Stomach (tissue), 8 donors: ENCODE measurements at regions not wholly inside any gene's neighbourhood (a gene's known extent, or its start where the extent isn't known, plus 50 kb on each side); places are given as distances from the start of the nearest gene placed in this dataset.
"Not testable (repeated sequence)": the region's sequence is repeated elsewhere in the genome, so short reads cannot be mapped to it uniquely, and the experiment has no call there.

Experiments used
- DNase-seq, 2 donors: peaks; one replicate each; pipeline versions ENCODE4 v3.0.0 to v3.0.0-alpha.2; 2013 to 2019
- H3K27ac ChIP-seq, 5 donors: fragments of 200-600 bp in 4 of 5; sonication (generic) in 4 of 5; one replicate each; pipeline ENCODE4 v1.5.1; 2013 to 2019; ENCODE audit warnings: mild to moderate bottlenecking in 1 of 5, moderate library complexity in 1 of 5
- H3K27me3 ChIP-seq, 3 donors: fragments of 200-600 bp; sonication (generic); one replicate each; pipeline ENCODE4 v1.5.1; 2017 to 2019; ENCODE audit warnings: mixed run types in 1 of 3
- H3K36me3 ChIP-seq, 4 donors: fragments of 200-600 bp; sonication (generic); 1 replicate in 3 of 4; 2 replicates in 1 of 4; pipeline ENCODE4 v1.5.1; 2016 to 2019
- H3K4me1 ChIP-seq, 4 donors: fragments of 200-600 bp; sonication (generic); one replicate each; pipeline ENCODE4 v1.5.1; 2016 to 2019
- H3K4me3 ChIP-seq, 4 donors: fragments of 200-600 bp; sonication (generic) in 3 of 4; one replicate each; pipeline ENCODE4 v1.5.1; 2016 to 2019; ENCODE audit warnings: mild to moderate bottlenecking in 1 of 4
- H3K9me3 ChIP-seq, 4 donors: fragments of 200-600 bp; sonication (generic); one replicate each; pipeline ENCODE4 v1.5.1; 2016 to 2019
- EP300 ChIP-seq: sonication (generic); formaldehyde crosslinking; IDR thresholded peaks from one replicate; pipeline ENCODE4 v1.6.1; 2017; ENCODE audit warnings: antibody characterized with exemption
- POLR2A ChIP-seq, 4 donors: fragments of 450-650 bp; IDR thresholded peaks; one replicate each; pipeline ENCODE4 v1.6.1; 2016; ENCODE audit warnings: antibody characterized with exemption in 4 of 4, control low read depth in 2 of 4, mild to moderate bottlenecking in 1 of 4, moderate library complexity in 1 of 4
- POLR2AphosphoS5 ChIP-seq, 3 donors: sonication (generic); formaldehyde crosslinking; IDR thresholded peaks; one replicate each; pipeline ENCODE4 v1.6.1; 2016; ENCODE audit warnings: antibody characterized with exemption in 3 of 3
- WGBS, 5 donors: extraction: QIAGEN DNeasy Blood & Tissue Kit in 3 of 5; methylation state at CpG; one replicate each; pipeline versions ENCODE4 v1.1.5 to v1.1.7; 2013 to 2018; 5-methylcytosine and 5-hydroxymethylcytosine counted together
- intact Hi-C: fragments of 100-400 bp; cut with DNase I; formaldehyde crosslinking; loops from one replicate; pipeline ENCODE4 v1.15.1; 2023; ENCODE audit warnings: low total_unique reads
- TF ChIP-seq, protein P1 (sequence below), 7 experiments: fragments of 450-650 bp in 4 of 7; fragments of 200-600 bp in 3 of 7; sonication (generic) in 3 of 7; IDR thresholded peaks; one replicate each; pipeline ENCODE4 v1.5.1; 2016 to 2019; ENCODE audit warnings: antibody characterized with exemption in 7 of 7, control low read depth in 2 of 7, mild to moderate bottlenecking in 1 of 7
- donor health status: healthy with polysubstance abuse.
- donor health status: Bipolar disorder and iron deficiency.
- donor health status: healthy.

DNA sequence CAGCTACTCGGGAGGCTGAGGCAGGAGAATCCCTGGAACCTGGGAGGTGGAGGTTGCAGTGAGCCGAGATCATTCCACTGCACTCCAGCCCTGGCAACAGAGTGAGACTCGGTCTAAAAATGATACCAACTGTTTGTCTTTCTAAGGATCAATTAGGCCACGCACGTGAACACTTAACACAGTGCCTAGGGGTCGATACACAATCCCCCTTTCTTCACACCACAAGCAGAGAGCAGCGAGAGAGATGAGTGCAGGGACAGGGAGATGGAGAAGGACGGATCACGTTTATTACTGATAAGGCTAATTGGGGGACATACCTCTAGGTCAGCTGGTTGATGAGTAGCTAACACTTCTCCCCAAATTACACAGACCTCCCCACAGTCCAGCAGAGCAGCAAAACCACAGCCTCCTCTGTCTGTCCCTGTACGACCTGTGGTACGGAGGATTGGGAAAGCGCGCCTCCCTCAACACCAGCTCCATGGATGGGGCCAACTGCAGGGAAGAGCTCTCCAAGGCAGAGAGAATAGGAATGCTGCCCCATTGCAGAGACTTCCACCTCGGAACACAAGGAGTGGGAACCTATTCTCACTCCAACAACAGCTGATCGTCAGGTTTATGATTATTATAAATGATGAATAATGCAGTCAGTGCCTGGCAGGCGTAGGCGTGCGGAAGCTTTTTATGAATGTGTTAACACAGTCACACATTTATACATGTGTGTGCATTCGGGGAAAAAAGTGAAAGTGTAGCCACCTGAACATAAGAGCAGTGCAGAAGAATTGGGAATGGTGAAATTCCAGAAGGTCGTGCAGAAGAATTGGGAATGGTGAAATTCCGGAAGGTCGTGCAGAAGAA lies 155.1 kb downstream of the C16orf95 start:
- no peak for DNase-seq
- H3K9me3 ChIP-seq, result no peaks in the 10 kb centered on the region
- TF ChIP-seq EP300 (no peak), POLR2A (IDR thresholded peaks at IDR 0.05) (no peak), POLR2AphosphoS5 (IDR thresholded peaks at IDR 0.05) (no peak)
- TF ChIP-seq, protein P1, sequence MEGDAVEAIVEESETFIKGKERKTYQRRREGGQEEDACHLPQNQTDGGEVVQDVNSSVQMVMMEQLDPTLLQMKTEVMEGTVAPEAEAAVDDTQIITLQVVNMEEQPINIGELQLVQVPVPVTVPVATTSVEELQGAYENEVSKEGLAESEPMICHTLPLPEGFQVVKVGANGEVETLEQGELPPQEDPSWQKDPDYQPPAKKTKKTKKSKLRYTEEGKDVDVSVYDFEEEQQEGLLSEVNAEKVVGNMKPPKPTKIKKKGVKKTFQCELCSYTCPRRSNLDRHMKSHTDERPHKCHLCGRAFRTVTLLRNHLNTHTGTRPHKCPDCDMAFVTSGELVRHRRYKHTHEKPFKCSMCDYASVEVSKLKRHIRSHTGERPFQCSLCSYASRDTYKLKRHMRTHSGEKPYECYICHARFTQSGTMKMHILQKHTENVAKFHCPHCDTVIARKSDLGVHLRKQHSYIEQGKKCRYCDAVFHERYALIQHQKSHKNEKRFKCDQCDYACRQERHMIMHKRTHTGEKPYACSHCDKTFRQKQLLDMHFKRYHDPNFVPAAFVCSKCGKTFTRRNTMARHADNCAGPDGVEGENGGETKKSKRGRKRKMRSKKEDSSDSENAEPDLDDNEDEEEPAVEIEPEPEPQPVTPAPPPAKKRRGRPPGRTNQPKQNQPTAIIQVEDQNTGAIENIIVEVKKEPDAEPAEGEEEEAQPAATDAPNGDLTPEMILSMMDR (IDR thresholded peaks at IDR 0.05), result no peak
- H3K4me1 ChIP-seq, result no peaks in the 10 kb centered on the region
- intact Hi-C loops, result no loop called here
- H3K27ac ChIP-seq, result no peak overlapping the region
- H3K36me3 ChIP-seq, result no peaks in the 10 kb centered on the region
- H3K27me3 ChIP-seq, result peaks cover 0 to 27% (median 0%) of the 10 kb centered on the region in 3 donors
- H3K4me3 ChIP-seq, result no peak overlapping the region
- 74 to 76% (median 75%) methylated on average over 22 of the region's 22 CpGs for WGBS, 5 donors

DNA sequence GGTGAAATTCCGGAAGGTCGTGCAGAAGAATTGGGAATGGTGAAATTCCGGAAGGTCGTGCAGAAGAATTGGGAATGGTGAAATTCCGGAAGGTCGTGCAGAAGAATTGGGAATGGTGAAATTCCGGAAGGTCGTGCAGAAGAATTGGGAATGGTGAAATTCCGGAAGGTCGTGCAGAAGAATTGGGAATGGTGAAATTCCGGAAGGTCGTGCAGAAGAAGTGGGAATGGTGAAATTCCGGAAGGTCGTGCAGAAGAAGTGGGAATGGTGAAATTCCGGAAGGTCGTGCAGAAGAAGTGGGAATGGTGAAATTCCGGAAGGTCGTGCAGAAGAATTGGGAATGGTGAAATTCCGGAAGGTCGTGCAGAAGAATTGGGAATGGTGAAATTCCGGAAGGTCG lies 154.4 kb downstream of the C16orf95 start:
- WGBS, 5 donors, result 92 to 98% (median 96%) methylated on average over 9 to 16 of the region's 22 CpGs
- intact Hi-C loops, result not testable (repeated sequence)

DNA sequence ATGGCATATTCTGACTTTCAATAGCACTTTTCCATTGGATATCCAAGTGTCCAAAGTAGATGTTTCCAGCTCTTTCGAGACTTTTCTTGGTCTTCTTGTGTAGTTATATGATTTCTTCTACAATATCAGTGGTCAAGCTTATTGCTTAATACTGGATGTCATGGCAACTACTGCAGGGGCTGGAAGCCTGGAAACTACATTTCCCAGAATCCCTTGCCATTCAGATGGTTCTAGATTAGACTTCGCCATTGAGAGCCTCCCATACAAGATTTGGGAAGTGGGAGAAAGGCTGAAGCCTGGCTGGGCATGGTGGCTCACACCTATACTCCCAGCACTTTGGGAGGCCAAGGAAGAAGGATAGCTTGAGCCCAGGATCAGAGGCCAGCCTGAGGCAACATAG lies 153.6 kb downstream of the C16orf95 start:
- WGBS, 5 donors, result 73 to 91% (median 83%) methylated on average over 2 of the region's 2 CpGs

More for the DNA sequence above, 154.4 kb downstream of the C16orf95 start:
- not testable (repeated sequence) for H3K27ac ChIP-seq, H3K9me3 ChIP-seq, H3K36me3 ChIP-seq, DNase-seq, H3K4me3 ChIP-seq, H3K4me1 ChIP-seq
- peaks cover 0 to 27% (median 0%) of the 10 kb centered on the region in 3 donors for H3K27me3 ChIP-seq

DNA sequence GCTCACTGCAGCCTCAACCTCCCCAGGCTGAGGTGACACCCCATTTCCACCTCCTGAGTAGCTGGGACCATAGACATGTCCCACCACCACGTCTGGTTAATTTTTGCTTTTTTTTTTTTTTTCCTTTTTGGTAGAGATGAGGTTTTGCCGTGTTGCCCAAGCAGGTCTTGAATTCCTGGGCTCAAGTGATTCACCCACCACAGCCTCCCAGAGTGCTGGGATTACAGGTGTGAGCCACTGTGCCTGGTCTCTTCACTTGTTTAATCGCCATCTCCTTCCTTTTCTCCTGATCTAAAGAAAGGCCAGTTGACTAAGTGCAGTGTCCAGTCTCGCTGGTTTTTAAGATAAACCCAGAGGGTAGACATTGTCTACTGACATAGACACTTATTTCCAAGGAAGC lies 152.0 kb downstream of the C16orf95 start:
- Histone ChIP-seq H3K27me3 (peaks cover 0 to 23% (median 0%) of the 10 kb centered on the region in 3 donors), H3K4me3 (no peak overlapping the region), H3K9me3 (peaks cover 0 to 5% (median 0%) of the 10 kb centered on the region in 4 donors), H3K36me3 (no peaks in the 10 kb centered on the region), H3K27ac (no peak overlapping the region), H3K4me1 (no peaks in the 10 kb centered on the region)
- WGBS, 5 donors, result 72 to 90% (median 77%) methylated on average over 4 of the region's 4 CpGs
- intact Hi-C loops, result no loop called here
- no peak for TF ChIP-seq POLR2AphosphoS5 (IDR thresholded peaks at IDR 0.05)
- no peak for TF ChIP-seq EP300
- TF ChIP-seq, protein P1 (IDR thresholded peaks at IDR 0.05), result no peak
- no peak for TF ChIP-seq POLR2A (IDR thresholded peaks at IDR 0.05)
- no peak for DNase-seq

More for the DNA sequence above, 153.6 kb downstream of the C16orf95 start:
- TF ChIP-seq, protein P1 (IDR thresholded peaks at IDR 0.05), result no peak
- TF ChIP-seq POLR2AphosphoS5 (IDR thresholded peaks at IDR 0.05) (no peak), POLR2A (IDR thresholded peaks at IDR 0.05) (no peak), EP300 (no peak)
- Histone ChIP-seq H3K27me3 (peaks cover 0 to 27% (median 0%) of the 10 kb centered on the region in 3 donors), H3K9me3 (peaks cover 0 to 5% (median 0%) of the 10 kb centered on the region in 4 donors), H3K4me3 (no peak overlapping the region), H3K36me3 (no peaks in the 10 kb centered on the region), H3K27ac (no peak overlapping the region), H3K4me1 (no peaks in the 10 kb centered on the region)
- intact Hi-C loops, result no loop called here
- no peak for DNase-seq

DNA sequence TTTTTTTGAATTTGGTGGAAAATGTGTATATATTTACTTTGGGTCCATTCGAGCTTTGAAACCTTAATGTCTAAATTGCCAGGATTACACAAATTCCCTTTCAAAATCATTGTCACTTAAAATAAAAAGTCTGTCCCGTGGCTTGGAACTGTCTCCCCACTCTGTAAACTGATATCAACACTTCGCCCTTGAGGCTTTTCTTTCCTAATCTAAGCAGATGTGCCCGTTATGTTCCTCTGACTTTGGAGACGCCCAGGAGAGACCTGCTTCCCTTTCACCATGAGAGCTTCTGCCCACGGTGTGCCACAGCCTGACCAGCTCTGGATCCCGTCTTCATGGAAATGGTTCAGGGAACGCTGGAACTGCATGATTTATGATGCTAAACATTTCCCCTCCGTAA lies 151.3 kb downstream of the C16orf95 start:
- Histone ChIP-seq H3K36me3 (no peaks in the 10 kb centered on the region), H3K4me3 (no peak overlapping the region), H3K4me1 (no peaks in the 10 kb centered on the region), H3K27me3 (peaks cover 0 to 17% (median 0%) of the 10 kb centered on the region in 3 donors), H3K9me3 (peaks cover 0 to 5% (median 0%) of the 10 kb centered on the region in 4 donors), H3K27ac (no peak overlapping the region)
- intact Hi-C loops, result no loop called here
- WGBS, 5 donors, result 46 to 64% (median 57%) methylated on average over 9 of the region's 9 CpGs
- TF ChIP-seq, protein P1 (IDR thresholded peaks at IDR 0.05), result no peak
- TF ChIP-seq EP300 (no peak), POLR2AphosphoS5 (IDR thresholded peaks at IDR 0.05) (no peak), POLR2A (IDR thresholded peaks at IDR 0.05) (no peak)
- no peak for DNase-seq
